D721Med (cell line): ENCODE measurements at regions not wholly inside any gene's neighbourhood (a gene's known extent, or its start where the extent isn't known, plus 50 kb on each side); places are given as distances from the start of the nearest gene placed in this dataset.
"Not testable (repeated sequence)": the region's sequence is repeated elsewhere in the genome, so short reads cannot be mapped to it uniquely, and the experiment has no call there.

Source experiments
- DNase-seq: peaks from one replicate; pipeline ENCODE4 v3.0.0; 2011; ENCODE audit warnings: low spot score; ENCODE audit not compliant: insufficient read length
- FAIRE-seq: peaks from 2 replicates; lab custom pipeline; 2011; peaks lifted over from hg19 to GRCh38; lab: Jason Lieb, UNC
- TF ChIP-seq, protein P1 (sequence below): IDR thresholded peaks from 2 replicates; pipeline ENCODE4 v1.5.1; 2012; ENCODE audit warnings: mild to moderate bottlenecking, control low read depth; ENCODE audit not compliant: insufficient read depth; ENCODE audit errors: missing control alignments

GRCh38 chr6:167403427-167403826 lies 78.5 kb downstream of the TTLL2 start:
- TF ChIP-seq, protein P1, sequence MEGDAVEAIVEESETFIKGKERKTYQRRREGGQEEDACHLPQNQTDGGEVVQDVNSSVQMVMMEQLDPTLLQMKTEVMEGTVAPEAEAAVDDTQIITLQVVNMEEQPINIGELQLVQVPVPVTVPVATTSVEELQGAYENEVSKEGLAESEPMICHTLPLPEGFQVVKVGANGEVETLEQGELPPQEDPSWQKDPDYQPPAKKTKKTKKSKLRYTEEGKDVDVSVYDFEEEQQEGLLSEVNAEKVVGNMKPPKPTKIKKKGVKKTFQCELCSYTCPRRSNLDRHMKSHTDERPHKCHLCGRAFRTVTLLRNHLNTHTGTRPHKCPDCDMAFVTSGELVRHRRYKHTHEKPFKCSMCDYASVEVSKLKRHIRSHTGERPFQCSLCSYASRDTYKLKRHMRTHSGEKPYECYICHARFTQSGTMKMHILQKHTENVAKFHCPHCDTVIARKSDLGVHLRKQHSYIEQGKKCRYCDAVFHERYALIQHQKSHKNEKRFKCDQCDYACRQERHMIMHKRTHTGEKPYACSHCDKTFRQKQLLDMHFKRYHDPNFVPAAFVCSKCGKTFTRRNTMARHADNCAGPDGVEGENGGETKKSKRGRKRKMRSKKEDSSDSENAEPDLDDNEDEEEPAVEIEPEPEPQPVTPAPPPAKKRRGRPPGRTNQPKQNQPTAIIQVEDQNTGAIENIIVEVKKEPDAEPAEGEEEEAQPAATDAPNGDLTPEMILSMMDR = no peak
- DNase-seq = no peak
- no peak for FAIRE-seq

GRCh38 chr6:167404385-167405049 lies 79.6 kb downstream of the TTLL2 start:
- FAIRE-seq = no peak
- DNase-seq = no peak
- TF ChIP-seq, protein P1 = no peak

DNA sequence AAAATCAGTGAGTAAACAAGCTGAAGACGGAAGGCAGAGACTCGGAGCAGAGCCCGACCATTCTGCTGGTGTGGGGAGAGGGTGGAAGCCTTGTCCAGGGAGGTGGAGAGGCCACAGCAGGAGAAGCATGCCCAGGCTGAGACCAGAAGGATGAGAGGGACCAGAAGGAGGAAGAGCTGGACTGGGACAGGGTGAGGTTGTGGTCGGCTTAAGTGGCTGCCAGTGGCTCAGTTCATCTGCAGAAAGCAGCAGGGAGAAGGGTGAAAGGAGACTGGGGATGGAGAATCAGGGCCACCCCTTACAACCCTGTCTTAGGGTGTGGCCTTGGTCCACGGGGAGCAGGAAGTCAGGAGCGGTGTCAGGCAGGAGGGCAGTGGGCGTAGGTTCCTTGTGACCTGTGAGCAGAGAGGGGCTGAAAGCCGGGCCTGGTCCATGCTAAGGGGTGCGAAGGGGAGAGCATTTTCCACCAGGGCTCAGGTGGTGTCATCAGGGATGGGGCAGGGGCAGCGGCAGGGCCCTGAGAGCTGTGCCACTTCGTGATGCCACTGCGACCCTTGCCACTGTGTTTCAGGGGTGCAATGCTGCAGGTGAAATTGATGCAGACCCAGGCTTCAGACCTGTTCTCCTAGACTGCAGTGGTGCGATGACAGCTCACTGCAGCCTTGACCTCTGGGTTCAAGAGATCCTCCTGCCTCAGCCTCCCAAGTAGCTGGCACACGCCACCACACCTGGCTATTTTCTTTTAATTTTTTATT lies 81.1 kb downstream of the TTLL2 start:
- FAIRE-seq = no peak
- TF ChIP-seq, protein P1 = no peak

GRCh38 chr6:167406533-167407238 lies 81.8 kb downstream of the TTLL2 start:
- FAIRE-seq, DNase-seq: not testable (repeated sequence)

More for the DNA sequence above, 81.1 kb downstream of the TTLL2 start:
- no peak for DNase-seq

GRCh38 chr6:167407239-167408064 lies 82.6 kb downstream of the TTLL2 start:
- DNase-seq (no peak), FAIRE-seq (no peak)
- TF ChIP-seq, protein P1 = no peak

- TF ChIP-seq, protein P1 = no peak
- no peak for DNase-seq
- no peak for FAIRE-seq
Observed at GRCh38 chr6:167408235-167408869, 83.5 kb downstream of the TTLL2 start.
